HG02852 (cell line): ENCODE measurements at regions not wholly inside any gene's neighbourhood (a gene's known extent, or its start where the extent isn't known, plus 50 kb on each side); places are given as distances from the start of the nearest gene placed in this dataset.
"Not testable (repeated sequence)": the region's sequence is repeated elsewhere in the genome, so short reads cannot be mapped to it uniquely, and the experiment has no call there.

Experiments used
- ATAC-seq: cut with Tn5 transposase; IDR thresholded peaks from one replicate; pipeline ENCODE4 v1.9.1; 2021; ENCODE audit warnings: mild to moderate bottlenecking, moderate library complexity; ENCODE audit not compliant: unreplicated experiment

- ATAC-seq = no peak
These were observed 631.5 kb upstream of the NRP1 start for GRCh38 chr10:33965795-33966581.

GRCh38 chr10:33963729-33964128 is 629.3 kb upstream of the NRP1 start:
- no peak for ATAC-seq

GRCh38 chr10:33956322-33956721 is 621.9 kb upstream of the NRP1 start:
- ATAC-seq = not testable (repeated sequence)

- ATAC-seq = no peak
These were observed 621.2 kb upstream of the NRP1 start for GRCh38 chr10:33955676-33956075.

- ATAC-seq = no peak
These were observed 618.4 kb upstream of the NRP1 start for GRCh38 chr10:33952692-33953360.

GRCh38 chr10:33950206-33950605 is 615.7 kb upstream of the NRP1 start:
- ATAC-seq = no peak

GRCh38 chr10:33947544-33947943 is 613.1 kb upstream of the NRP1 start:
- ATAC-seq = no peak

GRCh38 chr10:33945051-33945450 is 610.6 kb upstream of the NRP1 start:
- no peak for ATAC-seq

GRCh38 chr10:33942508-33942907 is 608.0 kb upstream of the NRP1 start:
- no peak for ATAC-seq

- no peak for ATAC-seq
These were observed 605.4 kb upstream of the NRP1 start for GRCh38 chr10:33939892-33940291.

- no peak for ATAC-seq
These were observed 604.9 kb upstream of the NRP1 start for GRCh38 chr10:33939410-33939809.

GRCh38 chr10:33938001-33938400 is 603.5 kb upstream of the NRP1 start:
- no peak for ATAC-seq

GRCh38 chr10:33937036-33937730 is 602.7 kb upstream of the NRP1 start:
- ATAC-seq = no peak

GRCh38 chr10:33935350-33935749 is 600.9 kb upstream of the NRP1 start:
- ATAC-seq = no peak

GRCh38 chr10:33930079-33930478 is 595.6 kb upstream of the NRP1 start:
- ATAC-seq = no peak

GRCh38 chr10:33927347-33927746 is 592.9 kb upstream of the NRP1 start:
- no peak for ATAC-seq

GRCh38 chr10:33921970-33922605 is 587.6 kb upstream of the NRP1 start:
- no peak for ATAC-seq

- no peak for ATAC-seq
These were observed 585.9 kb upstream of the NRP1 start for GRCh38 chr10:33920351-33920750.

GRCh38 chr10:33919244-33919643 is 584.8 kb upstream of the NRP1 start:
- ATAC-seq = no peak

GRCh38 chr10:33917069-33917780 is 582.8 kb upstream of the NRP1 start:
- ATAC-seq = no peak

- no peak for ATAC-seq
These were observed 580.3 kb upstream of the NRP1 start for GRCh38 chr10:33914746-33915145.
